HG02798 (cell line): ENCODE measurements at regions not wholly inside any gene's neighbourhood (a gene's known extent, or its start where the extent isn't known, plus 50 kb on each side); places are given as distances from the start of the nearest gene placed in this dataset.
"Not testable (repeated sequence)": the region's sequence is repeated elsewhere in the genome, so short reads cannot be mapped to it uniquely, and the experiment has no call there.

Source experiments
- ATAC-seq: cut with Tn5 transposase; IDR thresholded peaks from one replicate; pipeline ENCODE4 v1.9.1; 2021; ENCODE audit warnings: mild to moderate bottlenecking; ENCODE audit not compliant: unreplicated experiment, poor library complexity

DNA sequence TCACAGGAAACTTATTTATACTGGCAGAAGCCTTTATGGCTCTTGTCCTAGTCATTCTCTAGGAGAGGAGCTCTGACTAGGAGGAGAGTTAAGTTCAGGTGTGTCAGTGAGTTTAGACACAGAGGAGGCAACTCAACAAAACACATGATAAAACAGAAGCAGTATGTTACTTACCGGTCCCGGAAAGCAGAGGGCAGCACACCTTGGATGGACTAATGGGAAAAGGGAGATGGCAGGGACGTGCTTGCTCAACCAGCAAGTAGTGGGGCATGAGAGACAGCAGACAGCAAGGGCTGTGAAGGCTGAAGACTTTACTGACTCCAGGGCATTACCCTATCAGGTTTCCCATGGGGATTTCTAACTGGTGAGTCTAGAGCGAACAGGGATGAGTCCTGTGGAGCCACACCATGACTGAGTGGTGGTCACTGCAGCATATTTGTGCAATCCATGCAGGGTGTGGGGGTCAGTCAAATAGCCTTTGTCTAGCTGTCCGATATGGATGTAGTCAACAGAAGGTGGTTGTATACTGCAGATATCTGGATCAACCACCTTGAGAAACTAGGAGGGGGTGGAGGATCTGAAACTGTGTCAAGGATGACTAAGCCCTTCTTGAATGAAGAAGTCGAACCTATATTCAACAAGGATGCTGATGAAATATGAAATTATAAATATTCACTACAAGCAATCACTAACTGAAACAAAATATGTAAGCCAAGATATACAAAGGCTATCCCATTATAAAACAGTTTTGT, 596.3 kb upstream of the CHRM3 start:
- no peak for ATAC-seq

DNA sequence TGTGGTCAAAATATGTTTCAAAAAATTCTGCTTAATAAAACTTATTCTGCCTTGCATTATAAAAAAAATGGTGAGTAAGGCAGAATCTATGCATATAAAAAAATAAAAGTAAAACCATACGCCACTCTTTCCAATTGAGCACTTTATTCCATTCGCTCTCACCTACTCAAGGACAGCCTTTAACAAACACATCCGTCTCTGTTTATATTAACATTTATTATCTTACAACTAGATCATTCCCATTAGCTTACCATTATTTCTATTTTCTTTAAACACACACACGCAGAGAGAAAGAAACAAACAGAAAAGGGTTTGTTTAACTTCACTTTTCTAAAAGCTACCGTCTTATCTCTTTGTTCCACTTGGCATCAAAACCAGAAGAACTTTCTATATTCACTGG, 598.9 kb upstream of the CHRM3 start:
- ATAC-seq, result no peak

DNA sequence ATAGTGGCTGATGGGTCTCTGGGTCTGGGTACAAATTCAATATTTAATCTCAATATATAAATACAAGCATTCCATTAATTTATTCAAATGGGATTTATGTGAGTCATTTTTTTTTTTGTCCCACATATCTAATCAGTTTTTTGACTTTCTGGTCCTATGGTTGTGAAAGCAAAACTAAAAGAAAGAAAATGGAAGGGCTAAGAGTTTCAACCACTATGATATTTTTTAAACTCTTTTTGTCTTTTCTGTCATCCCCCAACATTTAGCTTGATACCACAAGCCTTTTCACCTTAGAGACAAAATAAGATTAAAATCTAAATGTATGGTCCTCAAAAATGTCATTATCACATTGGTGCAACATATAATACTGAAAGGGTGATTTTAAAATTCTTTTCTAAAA, 602.7 kb upstream of the CHRM3 start:
- no peak for ATAC-seq

DNA sequence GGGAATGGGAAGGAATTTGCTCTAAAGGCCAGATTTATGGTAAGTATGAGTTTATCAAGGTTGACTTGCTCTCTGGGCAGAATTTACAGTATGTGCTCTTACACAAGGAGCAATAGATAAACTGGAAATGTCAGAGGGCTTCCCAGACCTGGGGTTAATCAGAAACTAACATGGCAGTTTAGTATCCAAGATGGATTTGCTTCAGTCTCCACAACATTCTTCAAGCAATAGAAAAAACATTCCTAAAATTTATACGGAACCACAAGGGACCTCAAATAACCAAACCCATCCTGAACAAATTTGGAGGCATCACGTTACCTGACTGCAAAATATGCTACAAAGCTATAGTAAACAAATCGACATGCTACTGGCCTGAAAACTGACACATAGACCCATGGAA, 606.7 kb upstream of the CHRM3 start:
- ATAC-seq, result no peak

DNA sequence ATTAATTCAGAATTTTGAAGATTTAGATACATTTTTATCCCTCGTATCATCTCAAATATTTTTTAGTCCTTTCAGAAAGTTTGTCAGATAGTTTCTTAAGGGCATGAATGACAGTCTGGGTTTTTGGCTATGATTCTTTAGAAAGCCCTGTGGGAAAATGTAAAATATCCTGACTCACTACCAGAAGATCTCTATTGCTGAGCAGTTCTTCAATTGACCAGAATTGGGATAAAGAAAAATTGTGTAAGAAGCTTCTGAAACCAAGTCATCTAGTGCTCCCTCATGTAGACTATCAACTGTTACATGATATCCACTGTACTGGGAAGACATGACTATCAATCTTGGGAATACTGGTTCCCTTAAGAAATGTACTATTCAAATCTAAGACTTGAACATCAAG, 608.3 kb upstream of the CHRM3 start:
- no peak for ATAC-seq

DNA sequence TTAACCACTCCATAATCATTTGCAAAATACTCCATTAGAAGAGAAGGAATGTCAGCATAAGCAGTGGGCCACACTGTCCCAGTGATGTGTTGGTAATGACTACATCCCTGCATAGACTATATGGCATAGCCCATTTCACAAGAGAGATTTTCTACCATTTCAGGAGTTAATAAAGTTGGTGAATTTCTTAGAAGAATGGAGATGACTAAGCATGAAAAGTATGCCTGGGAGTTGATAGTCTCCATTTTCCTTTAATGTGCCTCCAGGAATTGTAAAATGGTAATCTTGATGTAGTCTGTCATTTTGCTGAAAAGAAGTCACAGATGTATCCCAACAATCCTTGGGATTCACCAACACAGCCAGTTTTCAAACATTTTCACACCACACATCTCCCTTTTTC, 608.8 kb upstream of the CHRM3 start:
- ATAC-seq, result no peak

DNA sequence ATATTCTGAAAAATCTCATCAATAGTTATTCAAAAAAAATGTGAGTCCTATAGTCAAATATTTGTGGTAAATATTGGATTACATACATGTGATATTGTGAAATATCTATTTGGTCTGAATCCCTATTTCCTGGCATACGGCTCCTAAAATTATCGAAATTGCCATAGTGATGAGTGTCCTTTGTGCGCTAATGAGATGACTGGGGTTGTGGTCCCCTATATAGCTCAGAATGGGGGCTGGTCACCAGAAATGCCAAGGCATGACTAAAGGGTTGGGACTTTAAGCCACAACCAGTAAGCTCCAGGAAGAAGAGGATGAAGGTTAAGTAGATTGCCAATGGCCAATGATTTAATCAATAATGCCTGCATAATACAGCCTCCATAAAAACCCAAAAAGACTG, 610.2 kb upstream of the CHRM3 start:
- no peak for ATAC-seq

DNA sequence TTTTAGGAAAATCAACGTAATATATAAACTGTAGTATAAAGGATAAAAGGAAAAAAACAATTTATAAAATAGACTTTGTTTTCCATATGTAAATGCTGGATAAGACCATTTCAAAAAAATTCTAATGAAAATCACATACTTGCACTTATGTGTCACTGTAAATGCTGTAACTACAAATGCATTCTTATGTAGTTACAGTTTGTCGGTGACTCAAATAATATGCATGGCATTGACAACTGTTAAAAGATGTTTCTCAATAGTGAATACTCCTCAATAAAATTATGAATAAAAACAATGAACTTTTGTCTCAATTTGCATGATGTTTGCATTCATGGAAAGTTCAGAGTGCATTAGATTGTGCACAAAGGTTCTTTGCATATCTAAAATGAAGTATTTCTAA, 614.0 kb upstream of the CHRM3 start:
- ATAC-seq, result no peak

DNA sequence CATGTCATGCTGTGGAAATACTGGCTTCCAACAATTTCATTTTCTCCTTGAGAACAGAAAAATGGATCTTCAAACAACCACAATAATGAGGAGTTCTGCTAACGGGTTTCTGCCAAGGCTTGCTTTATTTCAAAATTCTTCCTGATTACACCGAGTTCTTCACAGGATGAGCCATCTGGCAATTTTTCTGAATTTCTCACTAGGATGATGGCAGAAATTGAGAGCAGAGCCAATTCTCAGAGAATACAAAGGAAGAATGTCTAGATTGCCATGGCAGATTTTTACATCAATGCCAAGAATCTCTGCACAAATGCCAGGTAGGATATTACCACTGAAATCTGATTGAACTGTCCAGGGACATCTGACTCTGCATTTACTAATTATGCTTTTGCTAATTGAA, 619.0 kb upstream of the CHRM3 start:
- ATAC-seq, result no peak

DNA sequence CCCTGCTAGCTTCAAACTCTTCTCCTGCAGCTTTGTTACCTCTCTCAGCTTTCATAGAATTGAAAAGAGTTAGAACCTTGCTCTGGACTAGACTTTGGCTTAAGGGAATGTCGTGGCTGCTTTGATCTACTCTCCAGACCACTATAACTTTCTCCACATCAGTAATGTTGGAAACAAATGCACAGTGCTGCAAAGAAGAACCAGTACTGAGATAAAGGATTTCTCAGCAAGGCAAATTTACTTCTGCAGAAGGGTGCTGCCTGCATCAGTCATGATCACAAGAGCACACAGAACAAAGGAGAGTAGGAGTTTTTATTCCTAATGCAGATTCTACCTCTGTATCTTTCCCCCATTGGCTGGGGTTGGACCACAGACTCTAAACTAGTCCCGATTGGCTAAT, 621.6 kb upstream of the CHRM3 start:
- ATAC-seq, result no peak

DNA sequence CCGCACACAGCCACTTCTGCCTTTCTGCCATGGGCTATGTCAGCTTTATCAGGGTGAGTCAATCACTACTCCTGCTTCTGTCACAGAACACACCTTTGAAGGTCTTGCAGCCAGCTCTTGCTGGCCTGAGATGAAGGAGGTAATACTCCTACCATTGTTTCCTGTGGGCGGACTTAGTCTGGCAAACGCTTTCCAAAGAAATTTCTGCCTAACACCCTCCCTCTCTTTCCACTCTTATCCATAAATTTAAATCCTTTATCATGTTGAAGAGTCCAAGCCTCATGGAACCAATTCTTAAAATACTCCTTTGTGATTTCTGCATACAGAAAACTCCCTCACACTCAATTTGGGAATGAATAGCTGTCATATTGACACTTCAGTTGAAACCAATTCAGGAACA, 633.1 kb upstream of the CHRM3 start:
- ATAC-seq, result no peak

DNA sequence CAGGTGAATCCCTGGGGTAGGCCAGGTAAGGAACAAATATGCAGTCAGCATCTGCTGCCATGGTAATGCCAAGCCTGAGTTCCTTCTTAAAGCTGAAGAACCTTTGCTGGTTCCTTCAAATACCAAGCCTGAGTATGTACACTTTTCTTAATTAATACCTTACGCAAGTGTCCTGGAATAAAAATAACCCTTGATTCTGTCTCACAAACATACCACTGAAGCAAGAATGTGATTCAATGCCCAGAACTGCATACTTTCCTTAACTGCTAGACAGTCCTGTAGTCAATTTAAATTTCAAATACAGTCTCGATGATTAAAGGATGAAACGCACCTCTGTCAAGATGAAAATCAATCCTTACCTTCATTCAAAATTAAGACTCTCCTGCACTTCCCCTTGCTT, 634.0 kb upstream of the CHRM3 start:
- no peak for ATAC-seq

DNA sequence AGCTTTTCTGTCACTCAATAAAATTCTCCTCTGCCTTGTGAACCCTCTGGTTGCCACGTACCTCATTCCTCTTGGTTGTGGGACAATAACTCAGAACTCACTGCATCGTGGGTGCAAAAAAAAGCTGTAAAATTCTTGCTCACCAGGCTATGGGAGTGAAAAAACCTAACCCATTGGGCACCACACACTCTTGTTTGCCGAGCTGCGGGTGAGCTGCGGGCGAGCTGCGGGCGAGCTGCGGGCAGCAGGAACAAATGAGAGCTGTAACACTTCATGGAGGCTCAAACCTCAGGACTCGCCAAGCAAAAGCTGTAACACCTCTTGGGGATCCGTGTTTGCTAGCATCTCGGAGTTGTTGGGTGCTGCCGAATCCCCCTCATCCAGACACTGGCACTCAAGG, 641.3 kb upstream of the CHRM3 start:
- ATAC-seq, result no peak

DNA sequence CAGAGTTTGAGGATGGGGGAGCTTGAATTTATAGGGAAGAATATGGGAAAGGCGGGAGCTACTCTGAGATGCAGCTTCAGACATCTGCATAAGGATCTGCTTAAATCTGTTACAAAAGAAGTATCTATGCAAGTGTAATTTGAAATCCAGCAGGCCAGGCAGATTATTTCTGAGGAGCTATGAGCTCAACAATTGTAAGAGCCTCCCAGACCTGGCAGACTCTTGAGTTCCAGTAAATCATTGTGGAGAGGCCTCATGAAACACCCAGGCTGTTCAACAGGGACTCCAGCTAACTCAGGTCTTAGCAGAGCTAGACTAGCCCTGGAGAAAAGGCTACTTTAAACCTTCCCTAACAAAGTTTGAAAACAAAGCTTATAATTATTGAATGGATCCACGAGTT, 647.5 kb upstream of the CHRM3 start:
- no peak for ATAC-seq

DNA sequence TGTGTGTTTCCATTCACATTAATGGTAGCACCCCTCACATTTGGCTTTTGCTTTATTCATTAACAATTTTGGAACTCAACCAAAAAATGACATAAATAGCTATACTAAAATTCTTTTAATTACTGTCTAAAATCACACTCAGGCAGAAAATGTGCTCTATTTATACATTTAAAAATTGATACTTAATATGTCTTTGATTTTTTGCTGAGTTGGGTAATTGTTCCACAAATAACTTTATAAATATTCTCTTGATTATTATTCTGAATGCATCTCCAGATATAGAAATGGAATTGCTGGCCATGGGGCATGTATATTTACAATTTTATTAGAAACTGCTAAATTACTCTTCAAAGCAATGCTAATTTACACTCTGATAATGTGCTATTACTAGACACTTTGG, 658.7 kb upstream of the CHRM3 start:
- ATAC-seq, result no peak

DNA sequence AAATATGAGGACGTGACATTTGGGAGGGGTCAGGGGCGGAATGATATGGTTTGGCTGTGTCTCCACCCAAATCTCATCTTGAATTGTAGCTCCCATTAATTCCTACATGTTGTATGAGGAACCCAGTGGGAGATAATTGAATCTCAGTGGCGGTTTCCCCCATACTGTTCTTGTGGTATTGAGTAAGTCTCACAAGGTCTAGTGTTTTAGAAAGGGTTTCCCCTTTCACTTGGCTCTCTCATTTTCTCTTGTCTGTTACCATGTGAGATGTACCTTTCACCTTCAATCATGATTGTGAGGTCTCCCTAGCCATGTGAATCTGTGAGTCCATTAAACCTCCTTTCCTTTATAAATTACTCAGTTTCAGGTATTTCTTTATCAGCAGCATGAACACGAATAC, 663.6 kb upstream of the CHRM3 start:
- ATAC-seq, result no peak

DNA sequence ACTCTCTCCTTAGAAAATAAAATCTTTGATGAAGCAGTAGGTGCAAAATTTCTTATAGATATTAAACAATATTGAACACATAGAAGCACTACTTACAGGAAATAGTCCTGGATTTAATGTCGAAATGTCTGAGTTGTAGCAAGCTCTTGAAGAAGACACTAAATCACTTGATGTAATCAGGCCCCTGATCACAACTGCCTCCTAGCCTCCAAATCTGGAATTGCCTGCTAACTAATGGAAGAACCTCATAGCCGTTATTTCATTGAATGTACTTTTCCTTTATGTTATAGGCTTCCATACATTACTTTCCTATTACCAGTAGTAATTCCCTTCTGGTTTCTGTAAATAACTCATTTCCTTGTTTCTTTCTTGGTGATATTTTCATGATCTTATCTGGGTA, 675.7 kb upstream of the CHRM3 start:
- no peak for ATAC-seq

DNA sequence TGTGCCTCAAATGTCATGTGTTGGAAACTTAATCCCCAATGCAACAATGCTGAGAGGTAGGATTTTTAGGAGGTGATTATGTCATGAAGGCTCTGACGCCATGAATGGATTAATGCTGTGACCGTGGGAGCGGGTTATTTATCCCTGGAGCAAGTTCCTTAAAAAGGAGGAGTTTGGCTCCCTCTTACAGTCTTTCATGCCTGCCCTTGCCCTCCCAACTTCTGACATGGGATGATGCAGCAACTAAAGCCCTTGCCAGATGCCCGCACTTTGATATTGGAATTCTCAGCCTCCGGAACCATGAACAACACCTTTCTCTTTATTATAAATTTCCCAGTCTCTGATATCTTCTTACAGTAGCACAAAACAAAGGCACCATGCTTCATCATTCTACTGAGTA, 685.3 kb upstream of the CHRM3 start:
- ATAC-seq, result no peak

DNA sequence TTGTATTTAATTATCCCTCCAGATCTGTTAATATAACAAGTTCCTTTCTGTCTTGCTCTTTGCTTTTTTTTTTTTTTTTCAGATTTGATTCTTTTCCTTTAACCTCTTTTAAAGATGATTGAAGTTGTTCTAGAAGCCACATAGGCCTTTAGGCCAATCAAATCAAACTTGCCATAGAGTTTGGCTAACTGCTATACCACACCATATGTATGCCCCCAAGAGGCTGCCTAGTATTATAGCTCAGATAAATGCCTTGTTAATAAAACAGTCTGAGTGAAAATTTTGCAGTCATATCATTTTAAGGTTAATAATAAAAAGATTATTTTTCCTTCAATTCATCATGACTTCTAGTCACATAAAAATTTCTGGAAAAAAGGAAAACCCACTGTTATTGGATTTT, 696.0 kb upstream of the CHRM3 start:
- no peak for ATAC-seq

DNA sequence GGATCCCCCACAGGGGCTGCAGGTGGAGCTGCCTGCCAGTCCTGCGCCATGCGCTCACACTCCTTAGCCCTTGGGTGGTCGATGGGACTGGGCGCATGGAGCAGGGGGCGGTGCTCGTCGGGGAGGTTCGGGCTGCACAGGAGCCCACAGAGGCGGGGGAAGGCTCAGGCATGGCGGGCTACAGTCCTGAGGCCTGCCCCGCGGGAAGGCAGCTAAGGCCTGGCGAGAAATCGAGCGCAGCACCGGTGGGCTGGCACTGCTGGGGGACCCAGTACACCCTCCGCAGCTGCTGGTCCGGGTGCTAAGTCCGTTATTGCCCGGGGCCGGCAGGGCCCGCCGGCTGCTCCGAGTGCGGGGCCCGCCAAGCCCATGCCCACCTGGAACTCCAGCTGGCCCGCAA, 701.8 kb upstream of the CHRM3 start:
- not testable (repeated sequence) for ATAC-seq

DNA sequence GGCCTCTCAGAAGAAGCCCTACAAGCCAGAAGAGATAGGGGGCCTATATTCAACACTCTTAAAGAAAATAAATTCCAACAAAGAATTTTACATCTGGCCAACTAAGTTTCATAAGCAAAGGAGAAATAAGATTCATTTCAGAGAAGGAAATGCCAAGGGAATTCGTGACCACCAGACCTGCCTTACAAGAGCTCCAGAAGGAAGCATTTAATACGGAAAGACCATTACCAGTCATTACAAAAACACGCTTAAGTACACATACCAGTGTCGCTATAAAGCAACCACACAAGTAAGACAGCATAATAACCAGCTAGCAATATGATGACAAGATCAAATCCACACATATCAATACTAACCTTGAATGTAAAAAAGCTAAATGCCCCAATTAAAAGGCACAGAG, 704.9 kb upstream of the CHRM3 start:
- no peak for ATAC-seq

DNA sequence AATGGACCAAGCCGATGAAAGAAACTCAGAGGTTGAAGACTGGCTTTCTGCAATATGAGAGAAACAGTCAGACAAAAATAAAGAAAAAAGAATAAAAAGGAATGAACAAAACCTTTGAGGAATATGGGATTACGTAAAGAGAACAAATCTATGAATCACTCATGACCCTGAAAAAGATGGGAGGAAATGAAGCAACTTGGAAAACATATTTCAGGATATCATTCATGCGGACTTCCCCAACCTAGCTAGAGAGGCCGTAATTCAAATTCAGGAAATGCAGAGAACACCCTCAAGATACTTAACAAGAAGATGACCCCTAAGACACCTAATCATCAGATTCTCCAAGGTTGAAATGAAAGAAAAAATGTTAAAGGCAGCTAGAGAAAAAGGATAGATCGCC, 705.3 kb upstream of the CHRM3 start:
- ATAC-seq, result no peak

DNA sequence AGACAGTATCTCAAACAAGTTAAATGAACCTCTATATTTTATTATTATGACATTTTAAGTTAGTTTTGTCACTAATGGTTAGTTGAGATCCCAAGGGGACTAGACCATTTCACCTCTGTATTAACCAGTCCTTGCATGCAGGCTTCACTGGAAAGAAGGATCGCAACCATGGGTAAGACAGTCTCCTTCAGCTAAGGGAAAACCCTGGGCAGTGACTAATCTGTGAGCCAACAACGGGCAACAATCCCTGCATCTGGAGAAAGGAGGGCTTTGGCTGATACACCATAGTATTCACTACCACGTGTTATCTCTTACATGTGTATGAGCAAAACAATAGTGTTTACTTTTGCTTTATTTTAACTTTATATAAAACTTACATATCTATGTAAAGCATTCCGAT, 708.8 kb upstream of the CHRM3 start:
- no peak for ATAC-seq
